GM12878 (cell line): ENCODE measurements at regions not wholly inside any gene's neighbourhood (a gene's known extent, or its start where the extent isn't known, plus 50 kb on each side); places are given as distances from the start of the nearest gene placed in this dataset.

Experiments
- ATAC-seq: fragments of 200-7000 bp; cut with Tn5 transposase; 3 replicates; pipeline ENCODE4 v1.9.1; 2020; ENCODE audit warnings: mild to moderate bottlenecking, moderate library complexity
- BruUV-seq: library from RNA; stranded (reverse); fragments of 400-500 nt; replicated peaks from 2 replicates; lab custom pipeline; 2021; lab: Mats Ljungman, UMichigan
- CTCF ChIA-PET: fragments of 300-600 bp; sonication (Branson Sonifier 250); formaldehyde crosslinking; extraction: SDS; loops from one replicate; lab custom pipeline; 2021; ENCODE audit warnings: inconsistent platforms; lab: Yijun Ruan, JAX
- POLR2A ChIA-PET: fragments of 350-600 bp; formaldehyde crosslinking; extraction: SDS; loops from one replicate; lab custom pipeline; 2021; ENCODE audit warnings: inconsistent platforms; lab: Charles Lee
- RAD21 ChIA-PET: fragments of 300-600 bp; sonication (Branson Sonifier 250); formaldehyde crosslinking; loops from one replicate; lab custom pipeline; 2023; ENCODE audit warnings: antibody characterized with exemption; ENCODE audit not compliant: unreplicated experiment; lab: Charles Lee
- SMC1A ChIA-PET: fragments of 300-600 bp; sonication (Branson Sonifier 250); formaldehyde crosslinking; loops from one replicate; lab custom pipeline; 2023; ENCODE audit not compliant: unreplicated experiment, uncharacterized antibody; lab: Charles Lee
- DNase-seq: peaks from one replicate; pipeline ENCODE4 v3.0.0-alpha.2; 2011; ENCODE audit warnings: low read depth, low spot score
- FAIRE-seq: peaks from 3 replicates; lab custom pipeline; 2011; peaks lifted over from hg19 to GRCh38; lab: Jason Lieb, UNC
- H2AFZ ChIP-seq: 2 replicates; pipeline ENCODE4 v1.6.0; 2011; ENCODE audit warnings: low read depth, low read length, control low read depth; ENCODE audit not compliant: control insufficient read depth
- H3K27ac ChIP-seq: 2 replicates; pipeline ENCODE4 v1.5.1; 2011; ENCODE audit warnings: control low read depth; ENCODE audit not compliant: control insufficient read depth, insufficient read depth
- H3K27me3 ChIP-seq, 2 experiments: replicated peaks in 1 of 2; 2 replicates each; pipeline versions ENCODE4 v1.6.0 to v1.6.1; 2011; ENCODE audit warnings: low read length in 1 of 2; ENCODE audit not compliant: control insufficient read depth in 2 of 2, insufficient read depth in 2 of 2
- H3K36me3 ChIP-seq, 2 experiments: 2 replicates each; pipeline ENCODE4 v1.5.1; 2011; ENCODE audit warnings: low read length in 1 of 2; ENCODE audit not compliant: control insufficient read depth in 2 of 2, insufficient read depth in 2 of 2
- H3K4me1 ChIP-seq: 2 replicates; pipeline ENCODE4 v1.6.1; 2011; ENCODE audit warnings: mild to moderate bottlenecking, low read length, moderate library complexity, mixed read lengths; ENCODE audit not compliant: control insufficient read depth, insufficient read depth
- H3K4me2 ChIP-seq: 2 replicates; pipeline ENCODE4 v1.6.0; 2011; ENCODE audit warnings: control low read depth; ENCODE audit not compliant: control insufficient read depth, insufficient read depth
- H3K4me3 ChIP-seq: fragments of 200-600 bp; sonication (generic); 2 replicates; pipeline ENCODE4 v1.5.1; 2016
- H3K79me2 ChIP-seq: 2 replicates; pipeline ENCODE4 v1.6.0; 2011; ENCODE audit warnings: low read length; ENCODE audit not compliant: control insufficient read depth, insufficient read depth
- H3K9ac ChIP-seq: 2 replicates; pipeline ENCODE4 v1.8.0; 2011; ENCODE audit warnings: low read length, control low read depth, mixed read lengths; ENCODE audit not compliant: control insufficient read depth, insufficient read depth
- H3K9me3 ChIP-seq: replicated peaks from 3 replicates; pipeline ENCODE4 v1.5.1; 2011; ENCODE audit warnings: mild to moderate bottlenecking, low read length; ENCODE audit not compliant: control insufficient read depth, insufficient read depth
- H4K20me1 ChIP-seq: 2 replicates; pipeline ENCODE4 v1.6.0; 2011; ENCODE audit not compliant: control insufficient read depth, insufficient read depth
- ATF3 ChIP-seq: IDR thresholded peaks from 2 replicates; pipeline ENCODE4 v1.6.1; 2011; ENCODE audit warnings: low read depth, mild to moderate bottlenecking, low read length, moderate library complexity, borderline replicate concordance; ENCODE audit errors: extremely low read depth
- BHLHE40 ChIP-seq, 2 experiments: fragments of 450-650 bp in 1 of 2; IDR thresholded peaks; 2 replicates each; pipeline ENCODE4 v1.6.1; 2011 to 2017; ENCODE audit warnings: low read depth in 2 of 2, borderline replicate concordance in 1 of 2, improper control_type of control experiment in 1 of 2, low read length in 1 of 2, mild to moderate bottlenecking in 1 of 2
- CEBPB ChIP-seq, 2 experiments: fragments of 150-350 bp in 1 of 2; IDR thresholded peaks; 2 replicates each; pipeline ENCODE4 v1.6.1; 2012 to 2014; ENCODE audit warnings: low read depth in 2 of 2, low read length in 2 of 2, borderline replicate concordance in 1 of 2, inconsistent platforms in 1 of 2
- EZH2 ChIP-seq: IDR thresholded peaks from 2 replicates; pipeline ENCODE4 v1.6.1; 2012; ENCODE audit warnings: low read depth, mild to moderate bottlenecking, control low read depth, inconsistent platforms, low read length, borderline replicate concordance; ENCODE audit not compliant: control insufficient read depth
- FOXK2 ChIP-seq: fragments of 450-650 bp; IDR thresholded peaks from 2 replicates; pipeline ENCODE4 v1.6.1; 2017; ENCODE audit warnings: mild to moderate bottlenecking, moderate library complexity
- KLF5 ChIP-seq: fragments of 450-650 bp; IDR thresholded peaks from 2 replicates; pipeline ENCODE4 v1.6.1; 2014; ENCODE audit warnings: mild to moderate bottlenecking; ENCODE audit not compliant: partially characterized antibody
- NR2C1 ChIP-seq: fragments of 450-650 bp; IDR thresholded peaks from 2 replicates; pipeline ENCODE4 v1.6.1; 2017; ENCODE audit warnings: antibody characterized with exemption, mild to moderate bottlenecking, moderate library complexity
- NR2F1 ChIP-seq: fragments of 450-650 bp; conservative IDR thresholded peaks from 2 replicates; pipeline ENCODE4 v1.6.1; 2017; ENCODE audit warnings: mild to moderate bottlenecking
- PAX8 ChIP-seq: fragments of 450-650 bp; IDR thresholded peaks from 2 replicates; pipeline ENCODE4 v1.6.1; 2017; ENCODE audit warnings: mild to moderate bottlenecking, moderate library complexity
- RELA ChIP-seq: fragments of 450-650 bp; IDR thresholded peaks from 2 replicates; pipeline ENCODE4 v1.8.0; 2014; ENCODE audit warnings: borderline replicate concordance; ENCODE audit not compliant: partially characterized antibody
- SIN3A ChIP-seq: IDR thresholded peaks from 2 replicates; pipeline ENCODE4 v1.6.1; 2012; ENCODE audit warnings: low read depth, low read length, improper control_type of control experiment
- SMARCA5 ChIP-seq: fragments of 450-650 bp; IDR thresholded peaks from 2 replicates; pipeline ENCODE4 v1.6.1; 2017; ENCODE audit warnings: mild to moderate bottlenecking
- SP1 ChIP-seq: IDR thresholded peaks from one replicate; pipeline ENCODE4 v1.6.1; 2011; ENCODE audit warnings: low read depth, low read length
- SREBF2 ChIP-seq: IDR thresholded peaks from 2 replicates; pipeline ENCODE4 v1.6.1; 2012; ENCODE audit warnings: mild to moderate bottlenecking, low read length
- STAT1 ChIP-seq: fragments of 450-650 bp; conservative IDR thresholded peaks from 2 replicates; pipeline ENCODE4 v1.6.1; 2014; ENCODE audit warnings: antibody characterized with exemption, mild to moderate bottlenecking
- SUZ12 ChIP-seq: fragments of 200-600 bp; sonication (generic); IDR thresholded peaks from one replicate; pipeline ENCODE4 v1.6.1; 2018; ENCODE audit warnings: antibody characterized with exemption, mild to moderate bottlenecking; ENCODE audit not compliant: unreplicated experiment
- TAF1 ChIP-seq: IDR thresholded peaks from 2 replicates; pipeline ENCODE4 v1.6.1; 2011; ENCODE audit warnings: mild to moderate bottlenecking, low read depth, low read length, borderline replicate concordance
- TBL1XR1 ChIP-seq: IDR thresholded peaks from 2 replicates; pipeline ENCODE4 v1.6.1; 2012; ENCODE audit warnings: low read depth, low read length, improper control_type of control experiment
- YBX1 ChIP-seq: fragments of 450-650 bp; IDR thresholded peaks from 2 replicates; pipeline ENCODE4 v1.6.1; 2016; ENCODE audit warnings: antibody characterized with exemption
- ZNF217 ChIP-seq: fragments of 450-650 bp; IDR thresholded peaks from 2 replicates; pipeline ENCODE4 v1.6.1; 2017; ENCODE audit warnings: antibody characterized with exemption, mild to moderate bottlenecking
- WGBS: methylation state at CpG from one replicate; pipeline ENCODE4 v1.1.6; 2016; ENCODE audit warnings: low lambda C conversion rate; ENCODE audit not compliant: insufficient replicate concordance, insufficient coverage; ENCODE audit errors: missing lambda C conversion rate; 5-methylcytosine and 5-hydroxymethylcytosine counted together
- in situ Hi-C: fragments of 300-500 bp; cut with MboI; formaldehyde crosslinking; loops from 9 replicates; pipeline ENCODE4 v1.14.3; 2018; ENCODE audit warnings: mixed read lengths
- intact Hi-C: fragments of 100-400 bp; cut with micrococcal nuclease; formaldehyde crosslinking; loops from one replicate; pipeline ENCODE4 v1.14.2; 2022; ENCODE audit not compliant: unreplicated experiment

GRCh38 chr6:44522871-44523270 is 135.4 kb downstream of the CDC5L start:
- in situ Hi-C loops = no loop called here

More at GRCh38 chr6:44522871-44523270, 135.4 kb downstream of the CDC5L start:
- intact Hi-C loops = no loop called here
- no peaks in the 10 kb centered on the region for H4K20me1 ChIP-seq
- TF ChIP-seq KLF5 = no peak
- TF ChIP-seq BHLHE40 (IDR thresholded peaks at IDR 0.05; ENCODE audit: borderline replicate concordance in 1 of 2, low read depth in 2 of 2, low read length in 1 of 2) = no peak
- TF ChIP-seq ZNF217 = no peak
- no peak for TF ChIP-seq SUZ12
- TF ChIP-seq YBX1 = no peak
- no peak for TF ChIP-seq RELA
- no peak for TF ChIP-seq NR2F1
- no peak for TF ChIP-seq SP1
- TF ChIP-seq SMARCA5 = no peak
- TF ChIP-seq PAX8 = no peak
- no peak for TF ChIP-seq EZH2
- TF ChIP-seq TBL1XR1 = no peak
- TF ChIP-seq TAF1 = no peak
- no peak for TF ChIP-seq CEBPB (IDR thresholded peaks at IDR 0.05; ENCODE audit: borderline replicate concordance in 1 of 2, low read depth in 2 of 2, low read length in 2 of 2)
- no peak for TF ChIP-seq ATF3
- TF ChIP-seq NR2C1 = no peak
- no peak for TF ChIP-seq SREBF2
- no peak for TF ChIP-seq STAT1
- TF ChIP-seq SIN3A = no peak
- no peak for TF ChIP-seq FOXK2
- no peak for FAIRE-seq
- no peaks in the 10 kb centered on the region for H3K27me3 ChIP-seq
- BruUV-seq = no TSS peak
- no peak overlapping the region for H3K4me3 ChIP-seq
- H3K27ac ChIP-seq = no peak overlapping the region
- H3K9ac ChIP-seq = no peak overlapping the region
- SMC1A ChIA-PET = no interaction called here
- H2AFZ ChIP-seq = no peak overlapping the region
- no peak for ATAC-seq
- no peaks in the 10 kb centered on the region; the same call in 2 of the 3 replicates for H3K9me3 ChIP-seq
- 33% methylated on average over 4 of the region's 4 CpGs for WGBS
- H3K36me3 ChIP-seq = no peaks in the 10 kb centered on the region
- H3K4me2 ChIP-seq = no peak overlapping the region
- H3K79me2 ChIP-seq = no peaks in the 10 kb centered on the region
- DNase-seq = no peak
- CTCF ChIA-PET = no interaction called here
- no peaks in the 10 kb centered on the region for H3K4me1 ChIP-seq
- RAD21 ChIA-PET = no interaction called here
- POLR2A ChIA-PET = no interaction called here
